Ishikawa (cell line): ENCODE measurements at regions not wholly inside any gene's neighbourhood (a gene's known extent, or its start where the extent isn't known, plus 50 kb on each side); places are given as distances from the start of the nearest gene placed in this dataset.

ENCODE experiments used
- CEBPB ChIP-seq: IDR thresholded peaks from 2 replicates; pipeline ENCODE4 v1.6.1; 2012
- CREB1 ChIP-seq: IDR thresholded peaks from 2 replicates; pipeline ENCODE4 v1.6.1; 2012; ENCODE audit warnings: low read depth
- EGR1 ChIP-seq: IDR thresholded peaks from 2 replicates; pipeline ENCODE4 v1.6.1; 2012
- EP300 ChIP-seq: IDR thresholded peaks from 2 replicates; pipeline ENCODE4 v1.6.1; 2012; ENCODE audit warnings: borderline replicate concordance
- FOXM1 ChIP-seq: IDR thresholded peaks from 2 replicates; pipeline ENCODE4 v1.6.1; 2012; ENCODE audit warnings: low read depth, borderline replicate concordance
- MAX ChIP-seq: IDR thresholded peaks from 2 replicates; pipeline ENCODE4 v1.6.1; 2012
- NFIC ChIP-seq: IDR thresholded peaks from 2 replicates; pipeline ENCODE4 v1.6.1; 2012
- RAD21 ChIP-seq: IDR thresholded peaks from 2 replicates; pipeline ENCODE4 v1.6.1; 2012; ENCODE audit warnings: low read depth
- REST ChIP-seq: IDR thresholded peaks from 2 replicates; pipeline ENCODE4 v1.6.1; 2012; ENCODE audit warnings: low read depth, mild to moderate bottlenecking
- TAF1 ChIP-seq: IDR thresholded peaks from 2 replicates; pipeline ENCODE4 v1.6.1; 2012; ENCODE audit warnings: low read depth, mild to moderate bottlenecking
- TCF12 ChIP-seq: IDR thresholded peaks from 2 replicates; pipeline ENCODE4 v1.6.1; 2012; ENCODE audit warnings: low read depth
- TEAD4 ChIP-seq: IDR thresholded peaks from 2 replicates; pipeline ENCODE4 v1.6.1; 2012
- YY1 ChIP-seq: IDR thresholded peaks from 2 replicates; pipeline ENCODE4 v1.6.1; 2012; ENCODE audit warnings: low read depth
- ZBTB7A ChIP-seq: IDR thresholded peaks from 2 replicates; pipeline ENCODE4 v1.6.1; 2012; ENCODE audit warnings: low read depth
- TF ChIP-seq, protein P1 (sequence below): IDR thresholded peaks from 2 replicates; pipeline ENCODE4 v1.6.1; 2012

GRCh38 chr9:109907400-109907799, 127.4 kb downstream of the PALM2AKAP2 start:
- no peak for TF ChIP-seq EP300
- TF ChIP-seq RAD21, result no peak
- TF ChIP-seq, protein P1, sequence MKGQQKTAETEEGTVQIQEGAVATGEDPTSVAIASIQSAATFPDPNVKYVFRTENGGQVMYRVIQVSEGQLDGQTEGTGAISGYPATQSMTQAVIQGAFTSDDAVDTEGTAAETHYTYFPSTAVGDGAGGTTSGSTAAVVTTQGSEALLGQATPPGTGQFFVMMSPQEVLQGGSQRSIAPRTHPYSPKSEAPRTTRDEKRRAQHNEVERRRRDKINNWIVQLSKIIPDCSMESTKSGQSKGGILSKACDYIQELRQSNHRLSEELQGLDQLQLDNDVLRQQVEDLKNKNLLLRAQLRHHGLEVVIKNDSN, result no peak
- no peak for TF ChIP-seq CEBPB
- TF ChIP-seq ZBTB7A, result no peak
- no peak for TF ChIP-seq EGR1
- no peak for TF ChIP-seq FOXM1
- no peak for TF ChIP-seq TAF1
- TF ChIP-seq TCF12, result no peak
- TF ChIP-seq REST, result no peak
- no peak for TF ChIP-seq TEAD4

GRCh38 chr9:109907810-109908458, 127.9 kb downstream of the PALM2AKAP2 start:
- TF ChIP-seq REST (no peak), TCF12 (no peak), FOXM1 (no peak), EGR1 (no peak), RAD21 (no peak), TEAD4 (no peak), CEBPB (no peak), ZBTB7A (no peak), YY1 (no peak), NFIC (no peak), TAF1 (no peak)

GRCh38 chr9:109908459-109909390, 128.7 kb downstream of the PALM2AKAP2 start:
- TF ChIP-seq YY1 (no peak), ZBTB7A (no peak), EGR1 (no peak), FOXM1 (no peak), MAX (no peak), RAD21 (no peak), TAF1 (no peak), CREB1 (no peak)
- TF ChIP-seq, protein P1, result no peak

DNA sequence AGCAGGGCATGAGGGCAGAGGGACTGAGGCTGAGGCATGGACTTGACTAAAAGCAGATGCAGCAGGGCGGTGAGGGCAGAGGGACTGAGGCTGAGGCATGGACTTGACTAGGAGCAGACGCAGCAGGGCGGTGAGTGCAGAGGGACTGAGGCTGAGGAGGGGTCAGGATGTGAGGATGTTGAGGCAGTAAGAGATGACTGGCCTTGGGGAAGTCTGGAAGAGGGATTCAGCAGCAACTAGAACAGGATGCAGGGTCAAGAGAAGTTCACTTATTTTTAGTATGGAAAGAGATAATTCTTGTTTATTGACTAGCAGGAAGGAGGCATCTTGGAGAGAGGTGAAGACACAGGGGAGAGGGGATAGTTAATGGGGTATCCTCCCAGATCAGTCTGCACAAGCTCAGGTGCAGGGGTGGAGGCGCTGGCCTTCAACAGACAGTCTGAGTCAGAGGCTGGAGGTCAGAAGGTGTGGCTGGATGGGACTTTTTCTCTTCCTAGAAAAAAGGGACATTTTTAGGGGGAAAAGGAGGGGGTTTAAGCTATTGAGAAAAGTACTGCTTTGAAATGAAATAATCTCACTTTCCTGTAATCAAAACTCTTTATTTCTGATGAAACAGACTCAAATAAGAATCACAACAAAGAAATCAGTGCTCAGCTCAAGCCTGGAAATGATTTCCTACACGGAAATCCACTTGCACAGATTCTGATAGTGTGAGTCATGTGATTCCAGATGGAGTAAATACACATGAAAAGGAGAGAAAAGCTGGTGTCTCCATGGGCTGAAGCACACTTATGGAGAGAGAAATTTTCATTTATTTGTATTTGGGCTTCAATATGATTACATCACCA, 130.9 kb downstream of the PALM2AKAP2 start:
- TF ChIP-seq TAF1 (no peak), ZBTB7A (no peak), REST (no peak), TEAD4 (no peak), CREB1 (no peak), NFIC (no peak), CEBPB (no peak), EP300 (no peak), FOXM1 (no peak), TCF12 (no peak), EGR1 (no peak), MAX (no peak), RAD21 (no peak), YY1 (no peak)
- TF ChIP-seq, protein P1, result no peak
